Esophagus squamous epithelium (tissue), 5 donors: ENCODE measurements at regions not wholly inside any gene's neighbourhood (a gene's known extent, or its start where the extent isn't known, plus 50 kb on each side); places are given as distances from the start of the nearest gene placed in this dataset.

ENCODE experiments used
- DNase-seq: peaks from one replicate; lab custom pipeline; 2025; lab: John Stamatoyannopoulos, UW
- H3K27ac ChIP-seq, 4 donors: fragments of 200-600 bp; sonication (generic); one replicate each; pipeline ENCODE4 v1.5.1; 2016 to 2019; ENCODE audit warnings: mild to moderate bottlenecking in 1 of 4
- H3K27me3 ChIP-seq, 4 donors: fragments of 200-600 bp; sonication (generic); 1 replicate in 3 of 4; 2 replicates in 1 of 4; pipeline versions ENCODE4 v1.5.1 to v1.6.0; 2017 to 2021; ENCODE audit warnings: antibody characterized with exemption in 1 of 4
- H3K36me3 ChIP-seq, 3 donors: fragments of 200-600 bp; sonication (generic); one replicate each; pipeline ENCODE4 v1.5.1; 2016 to 2019
- H3K4me1 ChIP-seq, 3 donors: fragments of 200-600 bp; sonication (generic); one replicate each; pipeline ENCODE4 v1.5.1; 2017 to 2019
- H3K4me3 ChIP-seq, 4 donors: fragments of 200-600 bp; sonication (generic); 1 replicate in 3 of 4; 2 replicates in 1 of 4; pipeline ENCODE4 v1.5.1; 2016 to 2019; ENCODE audit warnings: mild to moderate bottlenecking in 2 of 4, moderate library complexity in 1 of 4
- H3K9me3 ChIP-seq, 3 donors: fragments of 200-600 bp; sonication (generic); one replicate each; pipeline ENCODE4 v1.5.1; 2016 to 2019
- POLR2A ChIP-seq, 4 donors: fragments of 450-650 bp; IDR thresholded peaks; one replicate each; pipeline ENCODE4 v1.6.1; 2017; ENCODE audit warnings: antibody characterized with exemption in 4 of 4, mild to moderate bottlenecking in 4 of 4, moderate library complexity in 3 of 4
- WGBS, 2 donors: methylation state at CpG; one replicate each; pipeline ENCODE4 v1.1.5; 2018; 5-methylcytosine and 5-hydroxymethylcytosine counted together
- intact Hi-C: fragments of 100-400 bp; cut with DNase I; formaldehyde crosslinking; loops from one replicate; pipeline ENCODE4 v1.15.0; 2022
- TF ChIP-seq, protein P1 (sequence below), 6 experiments: fragments of 450-650 bp in 4 of 6; fragments of 200-600 bp in 2 of 6; sonication (generic) in 2 of 6; IDR thresholded peaks; one replicate each; pipeline ENCODE4 v1.5.1; 2016 to 2019; ENCODE audit warnings: antibody characterized with exemption in 6 of 6, mild to moderate bottlenecking in 4 of 6, moderate library complexity in 4 of 6
- donor health status: DM: yes; HTN: yes; CAD: no.

DNA sequence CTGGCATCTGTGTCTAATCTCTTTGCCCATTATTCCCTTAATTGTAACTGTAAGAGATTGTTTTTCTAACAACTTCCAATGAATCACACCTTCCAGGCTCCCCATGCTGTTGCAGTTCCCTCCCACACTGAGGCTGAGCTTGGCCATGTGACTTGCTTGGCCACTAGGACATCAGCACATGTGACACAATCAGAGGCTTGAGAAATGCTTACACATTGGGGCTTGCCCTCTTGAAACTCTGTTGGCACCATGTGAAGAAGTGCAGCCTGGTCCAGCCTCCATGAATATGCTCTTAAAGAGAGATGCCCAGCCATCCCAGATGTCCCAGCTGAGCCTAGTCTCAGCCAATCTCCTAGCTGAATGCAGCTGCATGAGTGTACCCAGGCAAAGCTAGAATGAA lies 326.8 kb upstream of the SOX2 start:
- no peak overlapping the region for H3K27ac ChIP-seq
- no peak for DNase-seq
- H3K36me3 ChIP-seq, result no peaks in the 10 kb centered on the region
- no peak overlapping the region for H3K4me3 ChIP-seq
- H3K27me3 ChIP-seq, result no peaks in the 10 kb centered on the region
- H3K4me1 ChIP-seq, result no peaks in the 10 kb centered on the region
- intact Hi-C loops, result no loop called here
- H3K9me3 ChIP-seq, result no peaks in the 10 kb centered on the region
- TF ChIP-seq, protein P1, sequence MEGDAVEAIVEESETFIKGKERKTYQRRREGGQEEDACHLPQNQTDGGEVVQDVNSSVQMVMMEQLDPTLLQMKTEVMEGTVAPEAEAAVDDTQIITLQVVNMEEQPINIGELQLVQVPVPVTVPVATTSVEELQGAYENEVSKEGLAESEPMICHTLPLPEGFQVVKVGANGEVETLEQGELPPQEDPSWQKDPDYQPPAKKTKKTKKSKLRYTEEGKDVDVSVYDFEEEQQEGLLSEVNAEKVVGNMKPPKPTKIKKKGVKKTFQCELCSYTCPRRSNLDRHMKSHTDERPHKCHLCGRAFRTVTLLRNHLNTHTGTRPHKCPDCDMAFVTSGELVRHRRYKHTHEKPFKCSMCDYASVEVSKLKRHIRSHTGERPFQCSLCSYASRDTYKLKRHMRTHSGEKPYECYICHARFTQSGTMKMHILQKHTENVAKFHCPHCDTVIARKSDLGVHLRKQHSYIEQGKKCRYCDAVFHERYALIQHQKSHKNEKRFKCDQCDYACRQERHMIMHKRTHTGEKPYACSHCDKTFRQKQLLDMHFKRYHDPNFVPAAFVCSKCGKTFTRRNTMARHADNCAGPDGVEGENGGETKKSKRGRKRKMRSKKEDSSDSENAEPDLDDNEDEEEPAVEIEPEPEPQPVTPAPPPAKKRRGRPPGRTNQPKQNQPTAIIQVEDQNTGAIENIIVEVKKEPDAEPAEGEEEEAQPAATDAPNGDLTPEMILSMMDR (IDR thresholded peaks at IDR 0.05), result no peak
- no peak for TF ChIP-seq POLR2A (IDR thresholded peaks at IDR 0.05)

- no peaks in the 10 kb centered on the region for H3K36me3 ChIP-seq
- DNase-seq, result no peak
- H3K9me3 ChIP-seq, result no peaks in the 10 kb centered on the region
- intact Hi-C loops, result no loop called here
- no peak overlapping the region for H3K27ac ChIP-seq
- no peaks in the 10 kb centered on the region for H3K4me1 ChIP-seq
- no peak overlapping the region for H3K4me3 ChIP-seq
- no peaks in the 10 kb centered on the region for H3K27me3 ChIP-seq
- TF ChIP-seq, protein P1 (IDR thresholded peaks at IDR 0.05), result no peak
- TF ChIP-seq POLR2A (IDR thresholded peaks at IDR 0.05), result no peak
Measured at GRCh38 chr3:181383760-181384159, 328.0 kb upstream of the SOX2 start.

- H3K27me3 ChIP-seq, result no peaks in the 10 kb centered on the region
- 83 to 88% methylated on average over 7 of the region's 7 CpGs for WGBS, 2 donors
Measured at GRCh38 chr3:181383201-181383600, 328.5 kb upstream of the SOX2 start.

DNA sequence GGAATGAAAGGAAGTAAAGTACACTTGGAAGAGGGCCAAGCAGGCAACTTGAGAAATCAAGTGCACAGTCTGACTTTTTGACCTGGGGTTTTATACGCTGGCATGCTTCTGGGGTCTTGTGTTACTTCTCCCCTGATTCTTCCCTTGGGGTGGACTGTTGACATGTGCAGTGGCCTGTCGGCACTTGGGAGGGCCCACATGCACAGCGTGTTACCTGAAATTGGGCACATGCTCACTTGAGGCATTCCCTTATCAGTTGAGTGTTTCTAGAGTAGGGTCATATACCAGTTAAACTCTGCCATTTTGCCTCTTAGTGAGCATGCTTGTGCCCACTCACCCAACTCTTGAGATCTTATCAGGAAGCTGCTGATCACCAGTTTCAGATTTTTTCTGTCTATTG lies 329.1 kb upstream of the SOX2 start:
- H3K27ac ChIP-seq, result no peak overlapping the region
- intact Hi-C loops, result no loop called here
- WGBS, 2 donors, result 79 to 83% methylated on average over 3 of the region's 3 CpGs
- H3K9me3 ChIP-seq, result no peaks in the 10 kb centered on the region
- H3K4me1 ChIP-seq, result no peaks in the 10 kb centered on the region
- H3K27me3 ChIP-seq, result no peaks in the 10 kb centered on the region
- TF ChIP-seq, protein P1 (IDR thresholded peaks at IDR 0.05), result no peak
- no peak for TF ChIP-seq POLR2A (IDR thresholded peaks at IDR 0.05)
- DNase-seq, result no peak
- no peaks in the 10 kb centered on the region for H3K36me3 ChIP-seq
- no peak overlapping the region for H3K4me3 ChIP-seq

More at GRCh38 chr3:181383201-181383600, 328.5 kb upstream of the SOX2 start:
- no peak for DNase-seq
- Histone ChIP-seq H3K4me1 (no peaks in the 10 kb centered on the region), H3K27ac (no peak overlapping the region), H3K4me3 (no peak overlapping the region), H3K36me3 (no peaks in the 10 kb centered on the region), H3K9me3 (no peaks in the 10 kb centered on the region)
- intact Hi-C loops, result no loop called here
- TF ChIP-seq, protein P1 (IDR thresholded peaks at IDR 0.05), result no peak
- TF ChIP-seq POLR2A (IDR thresholded peaks at IDR 0.05), result no peak

- WGBS, 2 donors, result 75 to 76% methylated on average over 5 of the region's 5 CpGs
- intact Hi-C loops, result no loop called here
Measured at GRCh38 chr3:181379278-181379677, 332.4 kb upstream of the SOX2 start.

More at GRCh38 chr3:181379278-181379677, 332.4 kb upstream of the SOX2 start:
- H3K9me3 ChIP-seq, result no peaks in the 10 kb centered on the region
- TF ChIP-seq, protein P1 (IDR thresholded peaks at IDR 0.05), result no peak
- TF ChIP-seq POLR2A (IDR thresholded peaks at IDR 0.05), result no peak
- H3K27me3 ChIP-seq, result no peaks in the 10 kb centered on the region
- H3K4me3 ChIP-seq, result no peak overlapping the region
- no peaks in the 10 kb centered on the region for H3K36me3 ChIP-seq
- no peak overlapping the region for H3K27ac ChIP-seq
- H3K4me1 ChIP-seq, result no peaks in the 10 kb centered on the region
- no peak for DNase-seq
